HG02798 (cell line): ENCODE measurements at regions not wholly inside any gene's neighbourhood (a gene's known extent, or its start where the extent isn't known, plus 50 kb on each side); places are given as distances from the start of the nearest gene placed in this dataset.

Source experiments
- ATAC-seq: cut with Tn5 transposase; IDR thresholded peaks from one replicate; pipeline ENCODE4 v1.9.1; 2021; ENCODE audit warnings: mild to moderate bottlenecking; ENCODE audit not compliant: unreplicated experiment, poor library complexity

DNA sequence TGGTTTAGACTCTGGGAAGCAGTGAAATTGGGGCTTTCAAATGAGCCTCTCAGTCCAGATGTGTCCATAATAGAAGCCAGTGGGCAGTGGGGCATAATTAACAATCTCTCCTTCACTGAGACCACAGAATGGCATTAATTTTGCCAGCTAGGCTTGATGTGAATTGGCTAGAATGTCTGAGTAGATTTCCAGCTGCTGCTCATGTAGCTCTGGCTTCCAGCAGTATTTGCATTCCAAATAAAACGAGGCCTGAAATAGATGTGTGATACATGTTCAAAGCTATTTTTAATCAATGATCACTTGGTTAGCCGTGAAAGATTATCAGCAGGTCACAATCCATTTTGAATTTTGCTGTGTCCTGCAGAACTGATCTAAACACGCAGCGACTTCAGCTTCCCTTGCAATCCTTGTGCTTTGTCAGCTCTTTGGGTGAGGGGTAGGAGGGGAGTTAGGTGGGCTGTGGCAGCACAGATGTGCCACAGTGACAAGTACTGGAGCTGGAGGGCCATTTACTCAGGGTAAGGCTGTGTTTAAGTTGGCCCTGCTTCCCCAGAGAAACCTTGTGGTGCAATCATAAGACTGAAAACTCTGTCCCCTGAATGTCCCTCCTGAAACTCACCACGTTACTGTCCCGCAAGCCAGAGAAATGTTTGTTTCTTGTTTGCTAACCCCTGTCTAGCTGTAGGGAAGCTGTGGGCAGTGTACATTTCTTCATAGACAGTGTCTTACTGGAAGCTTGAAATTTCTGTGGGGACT, 56.9 kb upstream of the TMEM178A start:
- ATAC-seq: no peak

DNA sequence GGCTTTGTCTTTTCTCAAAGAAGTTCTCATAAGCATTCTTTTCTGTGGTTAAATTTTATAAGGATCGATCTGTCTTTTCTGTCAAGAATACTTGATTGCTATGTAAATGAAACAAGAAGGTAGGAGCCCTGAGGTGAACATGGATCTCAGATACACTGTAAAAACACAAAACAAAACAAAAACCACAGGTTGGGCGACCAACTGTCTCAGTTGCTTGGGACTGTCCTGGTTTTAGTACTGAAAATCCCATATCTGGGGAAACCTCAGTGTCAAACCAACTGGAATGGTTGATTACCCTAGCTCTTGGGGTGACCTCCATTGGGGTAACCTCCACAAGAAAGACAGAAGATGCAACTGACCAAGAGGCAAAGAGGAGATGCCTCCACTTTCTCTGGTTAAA, 55.8 kb upstream of the TMEM178A start:
- no peak for ATAC-seq

DNA sequence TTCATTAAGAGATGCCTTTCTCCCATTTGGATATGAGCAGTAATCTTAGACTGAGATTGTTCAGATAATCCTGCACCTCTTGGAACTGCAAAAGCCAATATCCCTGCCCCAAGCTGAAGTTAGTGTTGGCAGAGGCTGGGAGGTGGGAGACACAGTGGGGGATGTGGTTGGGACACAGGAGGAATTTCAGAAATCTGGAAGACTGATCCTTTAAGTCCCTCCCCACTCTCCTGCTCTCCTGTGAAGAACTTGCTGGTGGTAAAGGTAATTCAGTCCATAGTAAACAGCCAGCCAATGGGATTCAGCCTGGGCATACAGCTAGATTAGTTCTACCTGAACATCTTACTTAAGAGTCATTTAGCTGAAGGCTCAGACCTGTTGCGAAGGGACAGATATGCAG, 50.0 kb upstream of the TMEM178A start:
- no peak for ATAC-seq
